Midbrain (tissue), 1 donor: ENCODE measurements at regions not wholly inside any gene's neighbourhood (a gene's known extent, or its start where the extent isn't known, plus 50 kb on each side); places are given as distances from the start of the nearest gene placed in this dataset.

Experiments used
- DNase-seq: peaks from one replicate; lab custom pipeline; 2025; lab: John Stamatoyannopoulos, UW

DNA sequence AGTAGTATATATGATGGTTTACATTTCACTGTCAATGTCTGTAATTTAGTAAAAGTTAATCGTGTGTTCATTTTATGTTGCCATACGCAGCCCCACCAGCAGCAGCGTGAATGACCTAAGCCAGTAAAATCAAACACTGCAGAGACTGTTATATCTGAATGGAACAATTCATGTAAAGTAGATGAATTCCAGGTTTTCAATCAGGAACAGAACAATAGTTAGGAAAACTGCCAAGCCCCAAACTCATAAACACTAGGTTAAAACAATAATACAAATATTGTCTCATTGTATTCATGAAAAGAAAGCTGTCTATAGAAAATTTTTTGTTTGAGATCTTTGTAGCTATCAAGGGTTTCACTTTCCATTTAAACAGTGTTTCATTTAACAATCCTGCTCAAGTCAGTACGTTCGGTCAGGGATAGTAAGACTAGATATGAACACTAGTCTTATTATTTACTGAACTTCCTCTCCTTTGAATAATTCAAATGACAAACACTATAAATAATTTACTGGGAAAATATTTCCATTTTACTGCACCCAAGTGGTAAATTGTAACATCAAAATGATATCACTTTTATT is 256.8 kb upstream of the FLRT2 start:
- DNase-seq, result peak; percentile 36

GRCh38 chr14:85273952-85274351 is 256.0 kb upstream of the FLRT2 start:
- DNase-seq, result no peak

DNA sequence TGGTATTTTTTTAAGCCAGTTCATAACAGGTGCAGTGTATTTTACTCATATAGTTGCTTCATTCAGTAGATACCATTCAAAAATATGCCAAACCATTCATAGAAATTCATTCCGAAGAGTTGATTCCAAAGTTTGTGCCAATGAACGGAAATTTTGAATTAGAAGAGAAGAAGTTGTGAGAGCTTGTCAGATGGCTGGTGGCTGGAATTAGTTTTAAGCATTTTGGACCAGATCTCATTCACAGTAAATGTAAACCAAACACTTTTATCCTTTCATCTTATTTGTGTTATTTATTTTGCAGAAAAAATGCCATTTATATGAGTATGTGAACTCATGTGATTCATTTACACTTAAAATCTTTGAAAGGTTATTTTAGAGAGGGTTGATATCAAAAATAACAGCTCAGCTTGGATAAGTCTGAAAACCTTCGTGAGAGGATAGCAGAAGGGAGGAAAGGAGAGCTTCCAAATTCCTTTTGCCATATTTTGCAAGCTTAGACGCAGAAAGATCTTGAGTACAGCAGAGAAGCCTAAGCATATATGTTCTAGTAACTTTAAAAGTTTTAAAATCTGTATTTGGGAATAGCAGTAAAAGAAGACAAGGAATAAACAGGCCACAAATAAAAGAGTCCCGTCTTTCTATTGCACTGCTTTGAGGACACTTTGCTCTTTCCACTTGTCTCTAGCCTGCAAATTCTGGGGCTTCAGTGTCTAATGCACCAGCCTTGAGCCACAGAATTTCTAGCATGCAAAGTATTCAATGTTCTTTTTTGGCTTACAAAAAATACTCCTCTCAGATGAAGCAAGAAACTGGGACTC is 253.6 kb upstream of the FLRT2 start:
- no peak for DNase-seq

DNA sequence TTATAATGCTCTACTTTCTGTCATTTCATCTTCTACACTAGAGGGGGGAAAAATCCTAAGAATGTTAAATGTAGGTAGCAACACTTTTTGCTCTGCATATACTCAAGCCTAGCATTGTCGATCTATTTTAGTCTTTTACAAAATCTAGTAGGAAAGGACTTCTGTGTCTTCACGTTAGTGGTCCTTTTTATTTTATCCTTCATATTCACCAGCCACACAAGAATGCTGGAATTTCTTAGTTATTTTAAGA is 253.0 kb upstream of the FLRT2 start:
- DNase-seq, result no peak

DNA sequence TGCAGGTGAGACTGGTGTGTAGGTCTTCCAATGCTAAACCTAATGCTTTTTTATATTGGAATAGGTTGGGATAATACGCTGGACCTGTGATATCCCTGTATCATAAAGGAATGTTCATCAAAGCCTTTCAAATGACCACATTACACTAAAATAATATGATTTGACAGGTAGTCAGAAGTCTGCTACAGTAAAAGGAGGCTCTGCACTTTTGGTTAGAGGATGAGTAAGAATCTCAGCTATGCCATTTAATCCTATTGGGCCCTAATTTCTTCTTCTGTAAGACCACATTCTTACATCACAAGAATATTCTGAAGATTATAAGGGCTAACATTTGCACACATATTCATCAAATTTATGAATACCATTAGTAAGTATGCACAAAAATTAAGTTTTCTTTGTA is 250.5 kb upstream of the FLRT2 start:
- DNase-seq, result no peak

GRCh38 chr14:85280074-85280473 is 249.9 kb upstream of the FLRT2 start:
- DNase-seq, result no peak

DNA sequence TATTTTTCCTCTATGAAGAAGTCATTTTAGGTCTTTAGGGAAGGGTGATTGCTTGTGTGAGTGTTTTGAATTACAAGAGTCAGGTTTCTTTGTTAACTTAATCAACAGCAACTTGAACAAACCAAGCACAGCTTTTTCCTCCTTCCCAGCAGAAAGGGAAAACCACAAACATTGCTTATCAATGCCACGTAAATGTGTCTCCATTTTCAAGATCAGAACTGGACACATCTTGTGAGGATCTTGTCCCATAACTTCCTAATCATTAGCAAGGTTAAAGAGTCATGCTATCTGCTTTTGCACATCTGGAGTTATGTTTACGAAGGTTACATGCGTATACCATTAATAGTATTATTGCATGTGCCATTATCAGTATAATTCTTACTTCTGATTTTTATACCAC is 248.0 kb upstream of the FLRT2 start:
- DNase-seq, result no peak

GRCh38 chr14:85288041-85288440 is 241.9 kb upstream of the FLRT2 start:
- DNase-seq, result no peak

GRCh38 chr14:85291731-85292130 is 238.2 kb upstream of the FLRT2 start:
- no peak for DNase-seq

DNA sequence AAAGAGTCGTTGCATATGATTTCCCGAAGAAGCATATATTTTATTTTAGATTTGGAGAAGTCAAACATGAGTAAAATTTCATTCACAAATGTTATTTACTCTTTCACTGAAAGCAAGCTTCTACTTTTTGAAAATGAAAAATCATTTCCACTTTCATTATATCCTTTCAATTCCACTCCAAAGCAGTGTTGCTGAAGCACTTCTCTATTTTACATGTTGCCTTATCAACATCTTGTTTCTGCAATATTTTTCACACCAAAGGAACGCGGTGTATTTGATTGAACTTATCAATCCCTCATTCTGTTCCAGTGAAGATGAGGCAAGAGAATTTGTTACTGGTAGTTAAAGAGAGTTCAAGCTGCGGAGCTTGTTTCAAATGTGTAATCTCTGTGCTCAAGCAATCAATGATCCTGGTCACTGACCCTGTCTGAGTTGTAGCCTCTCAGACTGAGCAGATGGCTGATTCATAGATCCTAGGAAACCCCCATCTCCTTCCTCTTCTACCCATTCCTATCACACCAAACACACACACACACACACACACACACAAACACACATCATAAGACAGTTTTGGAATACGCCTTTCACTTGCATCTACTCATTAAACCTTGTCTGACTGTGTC is 236.2 kb upstream of the FLRT2 start:
- DNase-seq, result no peak

DNA sequence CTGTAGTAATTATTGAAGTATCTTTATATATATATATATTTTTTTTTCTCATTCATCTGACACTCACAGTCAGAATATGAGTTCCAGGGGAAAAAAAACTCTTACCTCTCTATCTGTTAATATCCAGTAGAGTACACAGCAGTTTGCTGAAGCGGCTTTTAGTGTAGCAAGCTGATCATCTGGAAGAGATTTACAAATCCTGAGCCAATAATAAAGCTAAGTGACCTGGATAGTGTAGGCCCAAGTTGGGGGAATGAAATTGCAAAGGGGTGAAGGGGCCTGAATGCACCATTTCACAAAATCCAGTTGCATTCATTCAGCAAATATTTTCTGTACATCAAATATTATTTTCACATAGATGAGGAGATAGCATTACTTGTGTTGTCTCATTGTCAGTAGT is 234.6 kb upstream of the FLRT2 start:
- DNase-seq, result no peak

DNA sequence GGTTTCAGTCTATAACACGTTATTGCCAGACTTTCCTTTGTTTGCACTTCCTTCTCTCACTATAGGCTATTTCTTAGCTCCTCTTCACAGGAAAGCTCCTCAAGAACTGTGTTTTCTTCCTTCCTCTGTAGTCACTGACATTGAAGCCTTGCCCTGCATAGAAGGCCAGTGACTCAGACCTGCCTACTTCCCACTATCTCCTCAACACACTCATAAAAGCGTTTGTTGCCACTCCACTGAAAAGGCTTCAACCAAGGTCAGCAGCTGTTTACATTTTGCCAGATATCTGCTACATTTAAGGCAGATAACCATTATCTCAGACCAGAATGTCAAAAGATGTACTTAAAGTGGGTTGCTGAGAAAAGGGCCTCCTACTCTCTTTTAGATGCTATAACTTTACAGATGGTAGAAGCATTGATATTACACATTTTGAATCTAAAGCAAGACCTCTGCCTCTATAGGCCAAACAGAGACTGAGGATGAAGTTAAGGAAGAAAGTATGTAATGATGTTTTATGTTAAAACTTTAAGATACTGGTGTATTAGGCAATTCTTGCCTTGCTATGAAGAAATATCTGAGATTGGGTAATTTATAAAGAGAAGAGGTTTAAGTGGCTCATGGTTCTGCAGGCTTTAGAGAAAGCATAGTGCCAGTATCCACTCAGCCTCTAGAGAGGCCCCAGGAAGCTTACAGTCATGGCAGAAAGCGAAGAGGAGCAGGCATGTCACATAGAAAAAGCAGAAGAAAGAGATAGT is 233.3 kb upstream of the FLRT2 start:
- no peak for DNase-seq

DNA sequence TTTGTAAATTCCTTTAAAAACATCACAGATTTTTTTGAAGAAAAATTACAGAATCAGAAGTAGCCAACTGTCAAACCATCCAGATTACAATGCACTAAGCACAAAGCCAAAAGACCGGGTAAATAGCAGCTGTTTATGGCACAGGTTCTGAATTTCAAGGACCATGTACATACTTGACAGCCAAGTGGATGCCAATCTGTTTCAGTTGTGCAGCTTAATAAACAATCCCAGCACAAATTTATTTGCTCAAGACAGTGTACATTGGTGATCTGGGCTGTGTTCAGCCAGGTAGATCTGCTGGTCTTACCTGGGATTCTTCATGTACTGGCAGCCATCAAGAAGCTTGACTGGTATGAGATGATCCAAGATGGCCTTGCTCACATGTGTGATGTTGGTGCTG is 229.8 kb upstream of the FLRT2 start:
- no peak for DNase-seq

GRCh38 chr14:85301506-85301905 is 228.4 kb upstream of the FLRT2 start:
- no peak for DNase-seq

DNA sequence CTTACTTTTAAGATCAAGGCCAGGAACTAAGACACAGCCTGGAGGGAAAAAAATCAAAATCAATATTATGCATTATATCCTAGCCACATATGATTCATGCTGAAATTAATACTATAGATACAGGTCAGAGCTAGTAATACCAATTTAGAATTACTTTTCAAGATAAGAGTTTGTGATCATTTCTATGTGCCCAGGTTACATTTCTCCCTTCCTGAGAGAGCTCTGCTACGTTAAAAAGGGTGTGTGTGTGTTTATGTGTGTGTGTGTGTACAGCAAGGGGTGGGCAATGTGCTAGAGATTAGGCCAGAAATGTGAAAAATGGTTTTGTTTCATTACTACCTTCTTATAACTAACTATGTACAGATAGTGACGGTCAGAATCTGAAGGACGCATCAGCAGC is 223.9 kb upstream of the FLRT2 start:
- DNase-seq, result no peak

DNA sequence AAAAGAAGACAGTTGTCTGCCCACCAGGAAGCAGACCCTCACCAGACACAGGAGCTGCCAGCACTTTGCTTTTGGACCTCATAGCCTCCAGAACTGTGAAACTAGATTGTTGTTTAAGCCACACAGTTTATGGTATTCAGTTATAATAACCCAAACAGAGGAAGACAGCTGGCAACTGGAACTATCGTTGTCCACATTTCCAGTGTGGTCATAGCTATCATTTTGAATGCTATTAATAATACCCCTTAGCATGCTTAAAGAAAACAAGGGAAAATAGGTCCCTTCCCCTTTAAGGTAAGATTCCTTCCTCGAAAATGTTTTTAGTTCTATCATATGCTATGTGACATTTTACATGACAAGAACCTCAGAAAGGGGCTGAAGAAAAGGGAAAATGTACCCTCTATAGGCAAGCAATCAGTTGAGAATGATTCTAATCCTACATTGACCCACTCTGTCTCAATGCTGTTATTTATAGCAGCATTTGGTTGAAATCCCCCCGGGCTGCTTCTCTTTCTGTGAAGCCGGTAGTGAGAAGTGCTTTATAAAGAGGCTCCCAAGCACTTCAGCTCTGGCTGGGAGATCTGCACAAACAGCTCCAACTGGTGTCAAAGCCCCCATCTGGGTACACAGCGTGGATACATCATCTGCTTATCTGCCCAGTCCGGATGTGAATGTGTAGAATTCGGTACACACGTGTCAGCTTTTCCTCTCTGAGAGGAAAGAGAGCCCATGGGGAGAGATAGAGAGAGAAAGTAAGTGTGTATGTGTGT is 221.2 kb upstream of the FLRT2 start:
- DNase-seq, result no peak

GRCh38 chr14:85310491-85311272 is 219.3 kb upstream of the FLRT2 start:
- DNase-seq, result no peak

DNA sequence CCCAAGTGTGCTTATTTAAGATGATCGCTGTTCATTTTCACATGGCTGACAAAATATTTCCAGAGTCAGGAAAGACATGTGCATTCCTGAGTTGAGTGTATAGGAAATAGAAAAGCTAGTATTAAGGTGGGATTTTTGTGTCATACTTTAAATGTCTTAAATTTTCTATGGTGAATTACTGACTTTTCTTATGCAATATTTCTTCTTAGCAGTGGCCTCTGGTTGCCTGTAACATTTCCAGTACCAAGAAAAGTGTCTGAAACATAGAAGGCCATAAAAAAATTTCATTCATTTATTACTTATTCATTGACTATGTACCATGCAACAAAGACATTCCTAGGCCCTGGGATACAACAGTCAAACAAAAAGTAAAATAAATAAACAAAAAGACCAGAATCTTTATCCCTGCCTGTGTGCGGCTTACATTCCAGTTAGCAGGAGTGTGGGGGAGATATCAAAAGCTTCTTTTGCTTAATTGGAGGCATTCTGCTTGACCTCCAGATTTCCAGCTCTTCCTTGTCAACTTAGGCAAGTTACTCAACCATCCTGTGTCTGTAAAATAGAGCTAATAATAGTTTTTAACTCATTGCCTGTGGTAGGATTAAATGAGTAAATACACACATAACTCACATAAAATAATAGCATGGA is 216.3 kb upstream of the FLRT2 start:
- no peak for DNase-seq

DNA sequence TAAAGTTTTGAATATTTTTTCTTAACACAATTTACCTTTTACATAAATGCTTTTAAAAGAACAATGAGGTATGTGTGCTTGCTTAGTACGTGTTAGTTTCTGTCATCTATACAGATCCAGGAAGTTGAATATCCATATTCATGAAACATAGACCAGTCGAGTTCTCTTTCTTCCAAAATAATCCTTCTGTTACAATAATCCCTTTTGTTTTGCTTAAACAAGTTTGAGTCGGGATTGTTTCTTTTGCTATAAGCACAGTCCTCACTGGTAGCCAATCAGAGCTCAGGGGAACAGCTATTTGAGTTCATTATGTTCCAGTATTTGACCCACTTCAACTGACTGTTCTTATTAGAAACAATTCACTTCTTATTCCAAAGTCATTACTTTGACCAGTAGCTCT is 214.7 kb upstream of the FLRT2 start:
- no peak for DNase-seq

DNA sequence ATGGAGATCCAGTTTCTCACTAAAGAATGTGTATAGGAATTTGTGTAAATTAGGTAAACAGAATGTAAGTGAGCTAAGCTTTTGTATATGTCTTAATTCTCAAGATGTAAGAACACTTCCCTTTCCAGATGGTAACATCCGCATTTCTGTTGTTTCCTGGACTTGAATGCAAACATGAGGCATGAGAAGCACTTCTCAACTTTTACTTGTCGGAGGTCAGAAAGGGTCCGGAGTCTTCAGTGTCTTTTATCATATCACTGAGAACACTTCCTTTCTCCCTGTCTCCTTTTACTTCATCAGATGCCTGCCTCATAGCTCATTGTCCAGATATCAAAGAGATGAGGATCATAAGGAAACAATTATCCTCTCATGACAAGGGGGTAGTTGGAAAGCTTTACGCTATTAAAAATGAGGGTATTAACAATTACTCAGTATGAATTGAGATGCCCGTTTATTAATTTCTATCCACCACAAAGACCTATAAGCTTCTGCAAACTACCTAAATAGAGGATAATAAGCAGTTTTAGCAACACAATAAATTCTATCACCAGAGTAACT is 214.1 kb upstream of the FLRT2 start:
- no peak for DNase-seq
